Heart right ventricle (tissue), 16 donors: ENCODE measurements at regions not wholly inside any gene's neighbourhood (a gene's known extent, or its start where the extent isn't known, plus 50 kb on each side); places are given as distances from the start of the nearest gene placed in this dataset.

ENCODE experiments used
- ATAC-seq, 8 donors: fragments of 200-7000 bp; cut with Tn5 transposase; one replicate each; pipeline ENCODE4 v1.9.1; 2020; ENCODE audit warnings: mild to moderate bottlenecking in 8 of 8, moderate library complexity in 8 of 8, moderate number of reproducible peaks in 1 of 8
- DNase-seq, 2 donors: peaks; one replicate each; pipeline ENCODE4 v3.0.0-alpha.2; 2020
- H3K27ac ChIP-seq, 10 donors: fragments of 200-600 bp; sonication (generic) in 2 of 10; one replicate each; pipeline versions ENCODE4 v1.5.0 to v1.8.0; 2020 to 2022; ENCODE audit warnings: mild to moderate bottlenecking in 3 of 10
- H3K27me3 ChIP-seq, 7 donors: fragments of 200-600 bp; one replicate each; pipeline ENCODE4 v1.8.0; 2021 to 2022; ENCODE audit warnings: mild to moderate bottlenecking in 2 of 7
- H3K36me3 ChIP-seq, 9 donors: fragments of 200-600 bp; sonication (generic) in 1 of 9; one replicate each; pipeline versions ENCODE4 v1.5.0 to v1.8.0; 2020 to 2022; ENCODE audit warnings: mild to moderate bottlenecking in 2 of 9
- H3K4me1 ChIP-seq, 9 donors: fragments of 200-600 bp; sonication (generic) in 1 of 9; one replicate each; pipeline versions ENCODE4 v1.5.0 to v1.8.0; 2020 to 2022; ENCODE audit warnings: mild to moderate bottlenecking in 4 of 9
- H3K4me3 ChIP-seq, 10 donors: fragments of 200-600 bp; sonication (generic) in 2 of 10; one replicate each; pipeline versions ENCODE4 v1.5.0 to v1.8.0; 2020 to 2022; ENCODE audit warnings: mild to moderate bottlenecking in 7 of 10, moderate library complexity in 2 of 10
- H3K9me3 ChIP-seq, 11 donors: fragments of 200-600 bp in 10 of 11; sonication (generic) in 2 of 11; one replicate each; pipeline versions ENCODE4 v1.5.0 to v1.8.0; 2013 to 2022; ENCODE audit warnings: mild to moderate bottlenecking in 2 of 11, control low read depth in 1 of 11, moderate library complexity in 1 of 11
- CTCF ChIP-seq, 9 donors: fragments of 200-600 bp; sonication (generic) in 2 of 9; IDR thresholded peaks; one replicate each; pipeline versions ENCODE4 v1.5.0 to v1.8.0; 2021 to 2022; ENCODE audit warnings: antibody characterized with exemption in 9 of 9, mild to moderate bottlenecking in 5 of 9, moderate library complexity in 1 of 9
- WGBS, 2 donors: extraction: QIAGEN DNeasy Blood & Tissue Kit; methylation state at CpG; one replicate each; pipeline ENCODE4 v1.1.7; 2013; ENCODE audit warnings: inconsistent platforms in 1 of 2; 5-methylcytosine and 5-hydroxymethylcytosine counted together
- intact Hi-C, 10 donors: fragments of 100-400 bp; cut with DNase I; formaldehyde crosslinking; loops; one replicate each; pipeline versions ENCODE4 v1.11.1 to v1.14.2; 2022
- donor health status: Arrhythmogenic right ventricular cardiomyopathy.
- donor health status: ischemic (EF 13 %, LVEDD 7.1; RV severe dilation, severe dysfunction).
- donor health status: healthy with polysubstance abuse.
- donor health status: DM: no; HTN: yes; CAD: no.
- donor health status: DM: no; HTN: no; CAD: no.
- donor health status: ischemic (EF 25% LVEDD 6.9; RV normal size, moderate dysfunction).
- donor health status: ischemic (EF 25% LVEDD 5.7; RV mildly dilated, moderate dysfunction).
- donor health status: healthy.
- donor health status: DM: yes; HTN: yes; CAD: no.
- donor health status: Ischemic cardiomyopathy.
- donor health status: ischemic (EF 35%, LVEDD 5.7; RV mildly dilated, moderate dysfunction).
- donor health status: nonischemic (EF 11% LVEDD 7.7; RV severe dilation, severe dysfunction).
- donor health status: DM: yes; HTN: yes; CAD: no.
- donor health status: PGD.
- donor health status: ischemic (EF 29% LVEDD 5.4; RV normal size, mild dysfunction).
- donor health status: nonischemic (EF 23%, LVEDD 6.1; RV moderate dilation, normal function).

DNA sequence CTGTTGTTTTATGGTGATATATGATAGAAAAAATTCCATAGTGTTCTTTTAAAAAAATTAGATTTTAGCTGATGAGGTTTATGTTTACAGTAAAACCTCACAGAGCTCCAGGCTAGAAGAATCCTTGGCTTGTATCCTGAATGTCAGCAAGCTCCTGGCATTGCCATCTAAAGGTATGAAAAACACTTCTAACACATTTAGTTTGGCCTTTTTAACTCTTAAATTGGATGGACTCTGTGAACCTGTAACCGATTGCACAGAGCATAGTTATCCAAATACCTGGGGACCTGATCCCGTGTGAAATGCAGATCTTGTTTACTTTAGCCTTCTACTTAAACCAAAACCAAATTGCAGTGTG is 241.1 kb upstream of the DCN start:
- Histone ChIP-seq H3K4me1 (no peaks in the 10 kb centered on the region), H3K9me3 (no peaks in the 10 kb centered on the region), H3K36me3 (no peaks in the 10 kb centered on the region), H3K27me3 (no peaks in the 10 kb centered on the region), H3K27ac (no peak overlapping the region), H3K4me3 (no peak overlapping the region)
- intact Hi-C loops, result no loop called here
- no peak for TF ChIP-seq CTCF (IDR thresholded peaks at IDR 0.05)
- WGBS, 2 donors, result 71 to 74% methylated on average over 2 of the region's 2 CpGs
- DNase-seq, result no peak
- ATAC-seq, result no peak

GRCh38 chr12:91422811-91423692 is 240.4 kb upstream of the DCN start:
- DNase-seq (no peak), ATAC-seq (no peak)
- Histone ChIP-seq H3K4me3 (no peak overlapping the region), H3K4me1 (no peaks in the 10 kb centered on the region), H3K36me3 (no peaks in the 10 kb centered on the region), H3K27me3 (no peaks in the 10 kb centered on the region), H3K9me3 (no peaks in the 10 kb centered on the region), H3K27ac (no peak overlapping the region)
- WGBS, 2 donors, result 71 to 74% methylated on average over 7 of the region's 7 CpGs
- intact Hi-C loops, result no loop called here
- TF ChIP-seq CTCF (IDR thresholded peaks at IDR 0.05), result no peak

GRCh38 chr12:91422127-91422526 is 239.5 kb upstream of the DCN start:
- DNase-seq (no peak), ATAC-seq (no peak)
- Histone ChIP-seq H3K4me1 (no peaks in the 10 kb centered on the region), H3K4me3 (no peak overlapping the region), H3K36me3 (no peaks in the 10 kb centered on the region), H3K27ac (no peak overlapping the region), H3K9me3 (no peaks in the 10 kb centered on the region), H3K27me3 (no peaks in the 10 kb centered on the region)
- no peak for TF ChIP-seq CTCF (IDR thresholded peaks at IDR 0.05)
- intact Hi-C loops, result no loop called here
- 53 to 59% methylated on average over 1 of the region's 1 CpG for WGBS, 2 donors

- TF ChIP-seq CTCF (IDR thresholded peaks at IDR 0.05), result no peak
- Histone ChIP-seq H3K36me3 (no peaks in the 10 kb centered on the region), H3K27me3 (no peaks in the 10 kb centered on the region), H3K4me1 (no peaks in the 10 kb centered on the region), H3K9me3 (no peaks in the 10 kb centered on the region), H3K27ac (no peak overlapping the region), H3K4me3 (no peak overlapping the region)
- intact Hi-C loops, result no loop called here
- DNase-seq (no peak), ATAC-seq (no peak)
These were observed 237.2 kb upstream of the DCN start for GRCh38 chr12:91419809-91420208.
